OCI-LY7 (cell line): ENCODE measurements at regions not wholly inside any gene's neighbourhood (a gene's known extent, or its start where the extent isn't known, plus 50 kb on each side); places are given as distances from the start of the nearest gene placed in this dataset.

Source experiments
- EZH2phosphoT487 ChIP-seq: fragments of 200-600 bp; sonication (generic); IDR thresholded peaks from 2 replicates; pipeline ENCODE4 v1.6.1; 2018; ENCODE audit warnings: low read depth, borderline replicate concordance, mild to moderate bottlenecking, mixed run types, antibody characterized with exemption, low read length, moderate library complexity, mixed read lengths
- TF ChIP-seq, protein P1 (sequence below): fragments of 200-600 bp; sonication (generic); conservative IDR thresholded peaks from 2 replicates; pipeline ENCODE4 v1.5.1; 2014; ENCODE audit warnings: mild to moderate bottlenecking, antibody characterized with exemption, low read length, moderate library complexity, mixed read lengths

DNA sequence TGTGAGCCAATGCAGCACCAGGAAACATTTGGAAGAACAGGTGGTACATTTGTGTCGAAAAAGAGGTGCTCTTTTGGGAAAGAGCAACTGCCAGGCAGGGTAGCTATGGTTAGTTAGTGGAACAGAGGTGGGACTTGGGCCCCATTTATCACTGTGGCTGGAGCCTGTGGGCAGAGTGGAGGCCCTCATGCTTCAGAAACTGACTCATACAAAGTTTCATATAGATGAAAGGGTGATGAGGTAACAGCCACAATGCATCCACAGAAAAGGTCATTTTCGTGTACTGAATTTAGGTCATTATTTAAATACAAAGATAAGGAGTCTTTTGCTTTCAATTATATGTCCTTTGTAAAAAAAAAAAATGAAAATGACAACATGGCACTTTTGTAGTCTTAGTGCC lies 76.4 kb upstream of the HS3ST5 start:
- TF ChIP-seq, protein P1, sequence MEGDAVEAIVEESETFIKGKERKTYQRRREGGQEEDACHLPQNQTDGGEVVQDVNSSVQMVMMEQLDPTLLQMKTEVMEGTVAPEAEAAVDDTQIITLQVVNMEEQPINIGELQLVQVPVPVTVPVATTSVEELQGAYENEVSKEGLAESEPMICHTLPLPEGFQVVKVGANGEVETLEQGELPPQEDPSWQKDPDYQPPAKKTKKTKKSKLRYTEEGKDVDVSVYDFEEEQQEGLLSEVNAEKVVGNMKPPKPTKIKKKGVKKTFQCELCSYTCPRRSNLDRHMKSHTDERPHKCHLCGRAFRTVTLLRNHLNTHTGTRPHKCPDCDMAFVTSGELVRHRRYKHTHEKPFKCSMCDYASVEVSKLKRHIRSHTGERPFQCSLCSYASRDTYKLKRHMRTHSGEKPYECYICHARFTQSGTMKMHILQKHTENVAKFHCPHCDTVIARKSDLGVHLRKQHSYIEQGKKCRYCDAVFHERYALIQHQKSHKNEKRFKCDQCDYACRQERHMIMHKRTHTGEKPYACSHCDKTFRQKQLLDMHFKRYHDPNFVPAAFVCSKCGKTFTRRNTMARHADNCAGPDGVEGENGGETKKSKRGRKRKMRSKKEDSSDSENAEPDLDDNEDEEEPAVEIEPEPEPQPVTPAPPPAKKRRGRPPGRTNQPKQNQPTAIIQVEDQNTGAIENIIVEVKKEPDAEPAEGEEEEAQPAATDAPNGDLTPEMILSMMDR: no peak
- no peak for TF ChIP-seq EZH2phosphoT487
